Stimulated activated CD8-positive, alpha-beta memory T cell treated with anti-CD3 and anti-CD28 coated beads, Interleukin-15, amount 100 ng/mL, for 4 hours (primary cell): ENCODE measurements at regions not wholly inside any gene's neighbourhood (a gene's known extent, or its start where the extent isn't known, plus 50 kb on each side); places are given as distances from the start of the nearest gene placed in this dataset.

ENCODE experiments used
- DNase-seq, 2 donors: peaks; one replicate each; pipeline ENCODE4 v3.0.0-alpha.2; 2020; ENCODE audit warnings: low read depth in 2 of 2

DNA sequence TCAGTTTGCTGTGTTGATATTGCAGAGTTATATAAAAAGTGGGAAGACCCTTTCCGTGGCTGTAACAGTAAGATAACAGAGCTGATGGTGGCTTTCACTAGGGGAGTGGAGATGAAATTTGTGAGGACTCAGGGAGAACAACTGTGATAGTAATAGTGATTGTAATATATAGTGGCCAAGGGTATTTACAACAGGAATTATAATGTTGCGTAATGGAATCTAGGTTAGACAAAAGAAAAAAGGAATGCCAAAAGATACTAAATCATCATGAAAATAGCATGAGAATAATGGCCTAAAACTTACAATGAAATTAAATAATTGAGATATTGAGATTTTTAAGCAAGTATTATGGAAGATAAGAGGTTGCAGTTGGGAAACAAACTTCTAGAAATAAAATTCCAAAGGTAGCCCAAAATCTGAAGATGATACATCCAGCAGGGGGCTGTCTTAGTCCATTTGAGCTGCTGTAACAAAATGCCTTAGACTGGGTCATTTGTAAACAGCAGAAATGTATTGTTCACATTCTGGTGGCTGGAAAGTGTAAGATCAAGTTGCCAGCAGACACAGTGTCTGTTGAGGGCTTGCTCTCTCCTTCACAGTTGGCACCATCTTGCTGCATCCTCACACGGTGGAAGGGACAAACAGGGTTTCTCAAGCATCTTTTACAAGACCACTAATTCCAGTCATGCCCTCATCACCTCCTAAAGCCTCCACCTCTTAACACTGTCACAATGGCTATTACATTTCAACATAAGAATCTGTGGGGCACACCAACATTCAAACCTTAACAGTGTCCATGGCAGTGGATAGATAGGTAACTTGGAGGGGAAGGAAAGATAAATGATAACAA, 711.2 kb downstream of the MRPL39 start:
- no peak for DNase-seq

DNA sequence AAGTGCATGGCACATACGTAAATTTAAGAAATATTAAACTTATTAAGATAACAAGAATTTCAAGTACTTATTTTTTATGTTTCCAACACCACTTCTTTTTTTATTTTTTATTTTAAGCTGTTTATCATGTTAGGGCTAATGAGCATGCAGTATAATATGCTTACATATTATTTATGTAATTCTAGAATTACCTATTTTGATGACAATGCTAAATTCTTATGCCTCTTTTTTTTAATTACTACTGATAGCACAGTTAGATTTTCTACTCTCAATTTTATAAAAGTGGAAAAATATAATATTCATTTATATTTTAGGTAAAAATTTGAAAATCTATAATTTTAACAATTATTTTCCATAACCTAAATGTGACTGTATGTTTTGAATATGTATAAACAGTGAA, 713.0 kb downstream of the MRPL39 start:
- no peak for DNase-seq

DNA sequence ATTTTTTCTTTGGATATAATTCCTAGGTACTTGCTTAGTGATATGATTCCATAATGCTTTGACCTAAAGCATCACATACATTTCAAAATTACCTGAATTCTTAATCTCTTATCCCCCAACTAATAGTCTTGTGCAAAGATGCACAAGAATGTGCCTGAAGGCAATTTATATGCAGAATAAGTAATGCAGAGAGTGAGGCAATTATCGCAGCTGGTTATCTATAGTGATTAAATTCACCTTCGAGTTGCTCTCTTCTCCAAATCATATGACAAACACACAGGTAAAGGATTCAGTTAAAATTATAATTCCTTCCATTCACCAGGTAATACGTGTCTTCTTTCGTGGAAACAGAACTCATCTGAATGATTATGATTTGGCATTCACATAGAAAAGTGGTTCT, 717.3 kb downstream of the MRPL39 start:
- DNase-seq = no peak

DNA sequence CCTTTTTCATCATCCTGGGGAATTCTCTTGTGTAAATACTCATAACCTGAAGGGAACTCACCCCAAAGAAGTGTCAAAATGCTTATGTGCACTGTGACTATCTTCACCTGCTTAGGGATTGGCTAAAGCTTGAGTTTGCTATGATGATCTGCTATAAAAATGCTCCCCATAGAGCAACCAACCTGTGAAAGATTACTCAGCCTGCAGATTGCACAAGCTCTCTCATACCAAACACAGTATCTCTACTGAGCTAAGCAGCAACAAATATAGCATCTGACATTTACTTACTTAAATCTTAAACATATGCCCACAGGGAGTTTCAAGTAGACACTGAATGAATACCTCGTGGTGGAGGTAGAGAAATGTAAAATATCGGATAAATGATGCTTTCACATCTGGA, 725.8 kb downstream of the MRPL39 start:
- no peak for DNase-seq

DNA sequence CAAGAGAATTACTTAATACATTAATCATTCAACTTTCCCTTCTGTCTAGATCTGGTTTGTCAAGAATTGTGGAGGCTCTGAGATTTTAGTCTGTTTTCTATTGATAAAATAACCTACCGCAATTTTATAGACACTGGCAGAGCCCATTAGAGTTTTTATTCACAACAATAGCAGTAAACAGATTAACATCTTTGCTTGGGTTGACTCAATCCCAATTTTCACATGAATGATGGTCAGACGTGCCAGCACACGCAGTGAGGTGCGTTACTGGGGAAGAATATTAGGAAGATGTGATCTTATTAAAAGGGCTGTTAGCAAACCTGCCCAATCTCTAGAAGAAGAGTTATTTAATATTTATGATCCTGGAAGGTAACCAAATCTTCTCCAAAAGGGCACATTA, 736.6 kb downstream of the MRPL39 start:
- DNase-seq = no peak

- DNase-seq = no peak
These were observed 737.4 kb downstream of the MRPL39 start for GRCh38 chr21:24869862-24870261.

- DNase-seq = no peak
These were observed 739.2 kb downstream of the MRPL39 start for GRCh38 chr21:24868117-24868516.

GRCh38 chr21:24861471-24861870, 745.8 kb downstream of the MRPL39 start:
- DNase-seq = no peak

- DNase-seq = no peak
These were observed 751.0 kb downstream of the MRPL39 start for GRCh38 chr21:24856326-24856725.

GRCh38 chr21:24852610-24853195, 754.6 kb downstream of the MRPL39 start:
- no peak for DNase-seq

DNA sequence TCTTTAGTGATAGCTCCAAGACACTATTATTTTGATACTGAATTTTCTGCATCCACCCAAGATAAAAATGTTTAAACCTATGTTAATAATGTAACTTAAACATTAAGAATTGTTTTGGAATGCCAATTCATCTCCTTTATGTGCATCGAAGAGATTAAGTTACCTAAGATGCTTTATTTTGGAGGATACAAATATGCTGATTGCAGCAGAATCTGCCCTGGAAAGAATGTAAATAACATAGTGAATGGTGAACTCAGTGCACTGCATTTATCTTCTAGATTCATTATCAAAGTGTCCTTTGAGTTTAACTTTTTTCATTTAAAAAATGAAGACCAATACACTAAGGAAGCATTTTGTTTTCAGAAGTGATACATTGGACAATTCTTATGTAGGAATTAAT, 757.2 kb downstream of the MRPL39 start:
- no peak for DNase-seq

DNA sequence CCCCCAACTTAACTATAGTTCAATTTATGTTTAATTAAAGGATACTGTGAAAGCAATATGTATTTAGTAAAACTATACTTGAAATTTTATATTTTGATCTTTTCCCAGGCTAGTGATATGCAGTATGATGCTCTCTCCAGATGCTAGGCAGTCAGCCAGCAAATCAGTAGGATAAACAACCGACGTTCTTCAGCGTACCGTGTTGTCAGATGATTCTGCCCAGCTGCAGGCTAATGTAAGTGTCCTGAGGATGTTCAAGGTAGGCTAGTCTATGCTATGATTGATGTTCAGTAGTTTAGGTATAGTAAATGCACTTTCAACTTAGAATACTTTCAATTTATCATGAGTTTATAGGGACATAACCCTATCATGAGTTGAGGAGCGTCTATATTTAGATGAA, 762.6 kb downstream of the MRPL39 start:
- no peak for DNase-seq

DNA sequence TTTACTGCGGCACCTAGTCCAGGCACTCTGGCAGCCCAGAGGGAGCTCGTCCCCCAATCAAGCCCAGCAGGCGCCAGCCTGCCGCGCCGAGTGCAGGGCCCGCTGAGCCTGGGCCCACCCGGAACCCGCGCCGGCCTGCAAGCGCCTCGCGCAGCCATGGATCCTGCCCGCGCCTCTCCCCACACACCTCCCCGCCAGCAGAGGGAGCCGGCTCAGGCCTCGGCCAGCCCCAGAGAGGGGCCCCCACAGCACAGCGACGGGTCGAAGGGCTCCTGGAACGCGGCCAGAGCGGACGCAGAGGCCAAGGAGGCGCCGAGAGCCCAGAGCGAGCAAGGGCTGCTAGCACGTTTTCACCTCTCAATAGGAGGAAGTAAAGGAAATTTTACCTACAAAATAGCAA, 767.0 kb downstream of the MRPL39 start:
- DNase-seq = no peak

DNA sequence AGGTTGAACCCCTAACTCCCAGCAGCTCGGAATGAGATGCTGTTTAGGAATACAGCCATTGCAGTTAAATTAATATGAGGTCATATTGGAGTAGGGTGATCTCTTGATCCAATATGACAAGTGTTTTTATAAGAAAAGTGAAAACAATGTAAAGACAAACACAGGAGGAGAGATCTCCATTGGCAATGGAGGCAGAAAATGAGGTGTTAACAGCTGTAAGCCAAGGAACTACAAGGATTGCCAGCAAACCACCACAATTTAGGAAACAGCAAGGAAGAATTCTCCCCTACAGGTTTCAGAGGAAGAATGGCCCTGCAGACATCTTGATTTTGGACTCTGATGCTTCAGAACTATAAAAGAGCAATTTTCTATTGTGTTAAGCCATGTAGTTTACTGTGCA, 774.3 kb downstream of the MRPL39 start:
- no peak for DNase-seq

DNA sequence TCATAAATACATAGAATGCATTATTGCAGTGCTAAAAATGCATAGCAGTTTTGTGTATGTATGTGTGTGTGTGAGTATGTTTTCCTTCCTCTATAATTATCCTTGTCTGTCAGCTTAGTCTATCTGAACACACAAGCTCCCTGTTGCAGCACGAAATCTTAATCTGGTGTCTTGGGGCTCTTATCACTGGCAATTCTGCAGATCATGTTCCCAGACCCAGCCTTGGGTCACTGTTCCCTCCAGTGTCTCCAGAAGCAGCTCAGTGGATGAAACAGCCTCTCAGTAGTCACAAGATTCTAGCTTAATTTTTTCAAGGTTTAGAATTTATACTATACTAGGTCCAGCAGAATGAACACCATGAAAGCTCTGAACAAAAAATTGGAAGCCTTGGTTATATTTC, 777.9 kb downstream of the MRPL39 start:
- DNase-seq = no peak

DNA sequence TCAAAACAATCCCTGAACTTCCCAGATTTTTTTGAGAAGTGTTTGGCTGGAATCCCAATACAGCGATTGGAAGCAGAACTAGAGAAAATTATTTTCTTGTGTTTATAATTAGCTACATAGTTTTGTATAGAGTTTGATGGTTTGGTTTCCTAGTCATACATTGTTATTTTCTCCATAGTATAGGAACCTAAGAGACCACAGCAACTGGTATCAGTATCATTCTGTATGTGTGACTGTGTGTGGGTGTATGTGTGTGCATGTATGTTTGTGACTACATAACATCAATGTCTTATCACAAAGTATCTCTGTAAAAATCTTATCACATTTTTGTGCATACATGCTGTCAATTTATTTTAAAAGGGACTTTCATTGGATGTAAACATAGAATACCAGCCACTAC, 780.5 kb downstream of the MRPL39 start:
- DNase-seq = no peak

DNA sequence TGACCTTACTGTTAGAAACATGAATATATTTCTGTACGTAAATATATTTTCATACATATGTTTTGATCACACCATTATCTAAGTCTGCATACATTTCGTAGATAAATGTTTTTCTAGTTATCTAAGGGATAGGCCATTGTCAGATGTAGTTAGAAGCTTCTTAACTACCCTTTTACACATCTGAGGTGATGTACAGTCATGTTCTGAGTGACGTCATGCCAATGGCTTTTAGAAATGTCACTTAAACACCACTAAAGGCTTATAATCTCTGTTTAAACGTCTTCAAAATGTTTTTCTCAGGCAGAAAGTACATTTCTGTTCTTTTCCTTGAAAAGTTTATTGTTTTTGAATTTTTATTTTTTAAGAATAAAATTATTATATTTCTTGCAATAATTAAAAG, 781.9 kb downstream of the MRPL39 start:
- DNase-seq = no peak

DNA sequence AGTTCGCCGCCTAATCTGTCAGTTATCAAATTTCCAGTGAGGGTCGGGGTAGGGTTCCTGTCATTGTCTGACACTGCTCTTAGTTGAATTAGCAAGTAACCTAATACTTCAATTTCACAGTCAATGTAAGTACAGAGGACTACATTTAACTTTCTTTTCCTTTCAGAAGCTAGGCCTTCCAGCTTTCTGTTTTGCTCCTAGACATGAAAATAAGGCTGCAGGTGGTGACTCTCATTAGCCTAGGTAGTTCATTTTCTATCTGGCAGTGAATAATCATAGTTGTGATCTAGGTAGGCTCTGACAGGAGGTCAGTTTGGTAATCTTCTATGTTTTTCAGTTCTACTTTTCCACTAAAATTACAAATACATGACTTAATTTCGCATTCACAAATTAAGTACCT, 783.1 kb downstream of the MRPL39 start:
- no peak for DNase-seq

- no peak for DNase-seq
These were observed 784.0 kb downstream of the MRPL39 start for GRCh38 chr21:24823247-24823646.

GRCh38 chr21:24785033-24785432, 822.2 kb downstream of the MRPL39 start:
- no peak for DNase-seq

DNA sequence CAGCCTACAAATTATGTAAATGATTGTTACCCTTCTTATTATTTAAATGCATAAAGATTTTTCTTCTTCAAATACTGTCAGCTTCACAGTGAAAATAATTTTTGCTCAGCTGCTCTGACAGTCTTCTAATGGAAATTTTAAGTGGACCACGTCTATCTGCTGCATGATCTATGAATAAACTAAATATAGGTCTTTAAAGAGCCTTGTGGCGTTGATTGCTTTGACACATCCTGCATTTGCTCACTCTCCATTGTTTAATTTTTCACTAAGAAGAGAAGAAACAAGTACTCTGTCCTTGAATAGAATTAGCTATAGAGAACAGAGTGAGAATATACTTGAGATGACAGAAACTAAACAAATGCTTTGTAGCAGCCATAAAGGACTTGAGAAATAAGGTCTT, 826.1 kb downstream of the MRPL39 start:
- DNase-seq = no peak

DNA sequence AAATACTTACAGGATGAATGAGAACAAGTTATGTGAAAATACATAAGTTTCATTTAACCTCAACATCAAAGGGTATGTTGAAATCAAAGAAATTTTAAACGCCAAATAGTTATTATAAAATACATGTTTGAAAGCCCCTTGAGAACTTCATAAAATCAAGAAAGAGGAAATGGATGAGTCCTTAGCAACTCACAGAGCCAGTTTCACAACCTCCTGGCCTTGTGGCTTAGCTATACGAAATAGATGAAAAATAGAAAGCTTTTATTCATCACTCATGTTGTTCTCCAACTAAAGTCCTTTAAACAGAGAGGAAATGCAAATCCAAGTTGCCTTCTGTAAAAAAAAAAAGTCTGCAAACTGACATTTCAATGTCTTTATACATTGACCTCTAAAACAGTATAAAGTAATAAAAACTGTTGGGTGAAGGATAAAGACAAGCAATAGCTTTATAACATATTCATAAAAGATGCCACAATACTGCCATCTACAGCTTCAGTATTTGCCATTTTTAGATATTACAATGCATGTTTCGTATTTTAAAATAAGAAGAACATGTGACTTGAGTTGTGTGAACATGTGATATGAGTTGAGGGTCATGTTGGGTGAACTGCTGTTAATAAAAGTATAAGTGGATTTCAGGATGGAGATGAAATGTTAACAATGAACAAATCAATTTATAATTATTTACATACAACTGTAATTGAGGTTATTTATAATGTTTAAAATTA, 847.8 kb downstream of the MRPL39 start:
- no peak for DNase-seq

DNA sequence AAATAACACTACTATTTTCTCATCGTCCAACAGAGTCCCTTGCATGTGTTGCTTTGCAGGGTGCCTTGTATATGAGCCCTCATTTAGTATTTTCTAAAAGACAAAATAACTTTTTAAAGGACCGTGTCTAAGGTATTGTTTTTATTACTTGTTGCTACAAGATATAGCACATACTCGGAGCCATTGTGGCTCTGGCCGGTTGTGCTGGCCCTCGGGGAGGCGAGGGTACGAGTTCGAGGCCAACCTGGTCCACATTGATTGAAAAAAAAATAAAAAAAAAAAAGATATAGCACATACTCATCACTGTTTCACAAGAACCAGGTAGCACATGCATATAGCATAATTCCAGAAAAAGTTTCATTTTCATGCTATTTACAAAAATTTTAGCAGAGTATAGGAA, 869.2 kb downstream of the MRPL39 start:
- DNase-seq = no peak
